GM12878 (cell line): ENCODE measurements at regions not wholly inside any gene's neighbourhood (a gene's known extent, or its start where the extent isn't known, plus 50 kb on each side); places are given as distances from the start of the nearest gene placed in this dataset.

Experiments used
- ATAC-seq: fragments of 200-7000 bp; cut with Tn5 transposase; 3 replicates; pipeline ENCODE4 v1.9.1; 2020; ENCODE audit warnings: mild to moderate bottlenecking, moderate library complexity
- BruUV-seq: library from RNA; stranded (reverse); fragments of 400-500 nt; replicated peaks from 2 replicates; lab custom pipeline; 2021; lab: Mats Ljungman, UMichigan
- CTCF ChIA-PET: fragments of 300-600 bp; sonication (Branson Sonifier 250); formaldehyde crosslinking; extraction: SDS; loops from one replicate; lab custom pipeline; 2021; ENCODE audit warnings: inconsistent platforms; lab: Yijun Ruan, JAX
- POLR2A ChIA-PET: fragments of 350-600 bp; formaldehyde crosslinking; extraction: SDS; loops from one replicate; lab custom pipeline; 2021; ENCODE audit warnings: inconsistent platforms; lab: Charles Lee
- RAD21 ChIA-PET: fragments of 300-600 bp; sonication (Branson Sonifier 250); formaldehyde crosslinking; loops from one replicate; lab custom pipeline; 2023; ENCODE audit warnings: antibody characterized with exemption; ENCODE audit not compliant: unreplicated experiment; lab: Charles Lee
- SMC1A ChIA-PET: fragments of 300-600 bp; sonication (Branson Sonifier 250); formaldehyde crosslinking; loops from one replicate; lab custom pipeline; 2023; ENCODE audit not compliant: unreplicated experiment, uncharacterized antibody; lab: Charles Lee
- DNase-seq: peaks from one replicate; pipeline ENCODE4 v3.0.0-alpha.2; 2011; ENCODE audit warnings: low read depth, low spot score
- FAIRE-seq: peaks from 3 replicates; lab custom pipeline; 2011; peaks lifted over from hg19 to GRCh38; lab: Jason Lieb, UNC
- H2AFZ ChIP-seq: 2 replicates; pipeline ENCODE4 v1.6.0; 2011; ENCODE audit warnings: low read depth, low read length, control low read depth; ENCODE audit not compliant: control insufficient read depth
- H3K27ac ChIP-seq: 2 replicates; pipeline ENCODE4 v1.5.1; 2011; ENCODE audit warnings: control low read depth; ENCODE audit not compliant: control insufficient read depth, insufficient read depth
- H3K27me3 ChIP-seq, 2 experiments: replicated peaks in 1 of 2; 2 replicates each; pipeline versions ENCODE4 v1.6.0 to v1.6.1; 2011; ENCODE audit warnings: low read length in 1 of 2; ENCODE audit not compliant: control insufficient read depth in 2 of 2, insufficient read depth in 2 of 2
- H3K36me3 ChIP-seq, 2 experiments: 2 replicates each; pipeline ENCODE4 v1.5.1; 2011; ENCODE audit warnings: low read length in 1 of 2; ENCODE audit not compliant: control insufficient read depth in 2 of 2, insufficient read depth in 2 of 2
- H3K4me1 ChIP-seq: 2 replicates; pipeline ENCODE4 v1.6.1; 2011; ENCODE audit warnings: mild to moderate bottlenecking, low read length, moderate library complexity, mixed read lengths; ENCODE audit not compliant: control insufficient read depth, insufficient read depth
- H3K4me2 ChIP-seq: 2 replicates; pipeline ENCODE4 v1.6.0; 2011; ENCODE audit warnings: control low read depth; ENCODE audit not compliant: control insufficient read depth, insufficient read depth
- H3K4me3 ChIP-seq: fragments of 200-600 bp; sonication (generic); 2 replicates; pipeline ENCODE4 v1.5.1; 2016
- H3K79me2 ChIP-seq: 2 replicates; pipeline ENCODE4 v1.6.0; 2011; ENCODE audit warnings: low read length; ENCODE audit not compliant: control insufficient read depth, insufficient read depth
- H3K9ac ChIP-seq: 2 replicates; pipeline ENCODE4 v1.8.0; 2011; ENCODE audit warnings: low read length, control low read depth, mixed read lengths; ENCODE audit not compliant: control insufficient read depth, insufficient read depth
- H3K9me3 ChIP-seq: replicated peaks from 3 replicates; pipeline ENCODE4 v1.5.1; 2011; ENCODE audit warnings: mild to moderate bottlenecking, low read length; ENCODE audit not compliant: control insufficient read depth, insufficient read depth
- H4K20me1 ChIP-seq: 2 replicates; pipeline ENCODE4 v1.6.0; 2011; ENCODE audit not compliant: control insufficient read depth, insufficient read depth
- CBX5 ChIP-seq: sonication (generic); IDR thresholded peaks from 2 replicates; pipeline ENCODE4 v1.6.1; 2016; ENCODE audit warnings: low read depth, moderate library complexity, mild to moderate bottlenecking, inconsistent platforms
- E4F1 ChIP-seq: fragments of 450-650 bp; IDR thresholded peaks from 2 replicates; pipeline ENCODE4 v1.6.1; 2018; ENCODE audit warnings: borderline replicate concordance, mild to moderate bottlenecking; ENCODE audit not compliant: partially characterized antibody
- HCFC1 ChIP-seq: fragments of 150-350 bp; IDR thresholded peaks from 2 replicates; pipeline ENCODE4 v1.6.1; 2014; ENCODE audit warnings: low read length
- HDAC6 ChIP-seq: fragments of 200-600 bp; sonication (generic); IDR thresholded peaks from one replicate; pipeline ENCODE4 v1.8.0; 2017; ENCODE audit warnings: antibody characterized with exemption; ENCODE audit not compliant: unreplicated experiment
- IKZF1 ChIP-seq: fragments of 450-650 bp; conservative IDR thresholded peaks from 2 replicates; pipeline ENCODE4 v1.6.1; 2017; ENCODE audit warnings: antibody characterized with exemption, mild to moderate bottlenecking
- MAX ChIP-seq: IDR thresholded peaks from 2 replicates; pipeline ENCODE4 v1.6.1; 2012; ENCODE audit warnings: low read depth, low read length, improper control_type of control experiment
- MTA2 ChIP-seq: fragments of 450-650 bp; IDR thresholded peaks from 2 replicates; pipeline ENCODE4 v1.6.1; 2016; ENCODE audit warnings: low read depth, mild to moderate bottlenecking, moderate library complexity
- MXI1 ChIP-seq: fragments of 150-350 bp; IDR thresholded peaks from 2 replicates; pipeline ENCODE4 v1.6.1; 2011; ENCODE audit warnings: low read depth, mild to moderate bottlenecking, inconsistent platforms, low read length, improper control_type of control experiment
- NFXL1 ChIP-seq: fragments of 450-650 bp; IDR thresholded peaks from 2 replicates; pipeline ENCODE4 v1.6.1; 2017; ENCODE audit warnings: antibody characterized with exemption, mild to moderate bottlenecking, borderline replicate concordance
- PAX5 ChIP-seq: IDR thresholded peaks from 2 replicates; pipeline ENCODE4 v1.6.1; 2011; ENCODE audit warnings: low read depth, low read length, borderline replicate concordance
- POLR2A ChIP-seq: IDR thresholded peaks from 2 replicates; pipeline ENCODE4 v1.6.1; 2011; ENCODE audit warnings: low read depth, mild to moderate bottlenecking, low read length
- RBBP5 ChIP-seq: fragments of 200-600 bp; sonication (generic); conservative IDR thresholded peaks from 2 replicates; pipeline ENCODE4 v1.6.1; 2016
- SIX5 ChIP-seq: IDR thresholded peaks from 2 replicates; pipeline ENCODE4 v1.6.1; 2011; ENCODE audit warnings: mild to moderate bottlenecking, low read depth, low read length, moderate library complexity; ENCODE audit not compliant: severe bottlenecking
- SKIL ChIP-seq: fragments of 450-650 bp; IDR thresholded peaks from 2 replicates; pipeline ENCODE4 v1.6.1; 2017; ENCODE audit warnings: mild to moderate bottlenecking, low read depth, inconsistent platforms; ENCODE audit not compliant: poor library complexity, severe bottlenecking
- SRF ChIP-seq, 2 experiments: IDR thresholded peaks; 2 replicates each; pipeline ENCODE4 v1.6.1; 2011; ENCODE audit warnings: low read depth in 2 of 2, low read length in 2 of 2, mild to moderate bottlenecking in 1 of 2, moderate library complexity in 1 of 2
- TBL1XR1 ChIP-seq: IDR thresholded peaks from 2 replicates; pipeline ENCODE4 v1.6.1; 2012; ENCODE audit warnings: low read depth, low read length, improper control_type of control experiment
- WGBS: methylation state at CpG from one replicate; pipeline ENCODE4 v1.1.6; 2016; ENCODE audit warnings: low lambda C conversion rate; ENCODE audit not compliant: insufficient replicate concordance, insufficient coverage; ENCODE audit errors: missing lambda C conversion rate; 5-methylcytosine and 5-hydroxymethylcytosine counted together
- in situ Hi-C: fragments of 300-500 bp; cut with MboI; formaldehyde crosslinking; loops from 9 replicates; pipeline ENCODE4 v1.14.3; 2018; ENCODE audit warnings: mixed read lengths
- intact Hi-C: fragments of 100-400 bp; cut with micrococcal nuclease; formaldehyde crosslinking; loops from one replicate; pipeline ENCODE4 v1.14.2; 2022; ENCODE audit not compliant: unreplicated experiment

- ATAC-seq (no peak), FAIRE-seq (no peak), DNase-seq (no peak)
- TF ChIP-seq HDAC6 (no peak), MXI1 (no peak), NFXL1 (no peak), MTA2 (no peak), CBX5 (no peak), SKIL (no peak)
- no TSS peak for BruUV-seq
- Histone ChIP-seq H3K79me2 (no peaks in the 10 kb centered on the region), H3K4me1 (no peaks in the 10 kb centered on the region), H3K27me3 (no peaks in the 10 kb centered on the region), H3K9ac (no peak overlapping the region), H3K27ac (no peak overlapping the region), H3K9me3 (no peaks in the 10 kb centered on the region), H2AFZ (no peak overlapping the region), H4K20me1 (no peaks in the 10 kb centered on the region), H3K4me3 (no peak overlapping the region), H3K36me3 (no peaks in the 10 kb centered on the region), H3K4me2 (no peak overlapping the region)
- ChIA-PET CTCF (no interaction called here), SMC1A (no interaction called here), POLR2A (no interaction called here), RAD21 (no interaction called here)
- in situ Hi-C loops, result no loop called here
- 42% methylated on average over 4 of the region's 4 CpGs for WGBS
- intact Hi-C loops, result no loop called here
Measured at GRCh38 chr18:66769375-66769774, 165.5 kb upstream of the CDH19 start.

GRCh38 chr18:66764230-66764629 lies 160.3 kb upstream of the CDH19 start:
- in situ Hi-C loops, result no loop called here
- no peak for TF ChIP-seq SIX5
- TF ChIP-seq POLR2A, result no peak
- no peak for TF ChIP-seq IKZF1
- TF ChIP-seq E4F1, result no peak
- TF ChIP-seq SRF (IDR thresholded peaks at IDR 0.05; ENCODE audit: low read depth in 2 of 2, low read length in 2 of 2), result no peak
- no peak for TF ChIP-seq PAX5
- TF ChIP-seq TBL1XR1, result no peak
- TF ChIP-seq MAX, result no peak
- TF ChIP-seq RBBP5, result no peak
- no peak for TF ChIP-seq HCFC1

More at GRCh38 chr18:66764230-66764629, 160.3 kb upstream of the CDH19 start:
- Histone ChIP-seq H3K36me3 (no peaks in the 10 kb centered on the region), H3K4me3 (no peak overlapping the region), H3K4me1 (no peaks in the 10 kb centered on the region), H3K4me2 (no peak overlapping the region), H3K27me3 (no peaks in the 10 kb centered on the region), H3K27ac (no peak overlapping the region), H3K9ac (no peak overlapping the region), H3K79me2 (no peaks in the 10 kb centered on the region), H2AFZ (no peak overlapping the region), H4K20me1 (no peaks in the 10 kb centered on the region), H3K9me3 (no peaks in the 10 kb centered on the region)
- ATAC-seq (no peak), DNase-seq (no peak), FAIRE-seq (no peak)
- 49% methylated on average over 4 of the region's 4 CpGs for WGBS
- BruUV-seq, result no TSS peak
- POLR2A ChIA-PET, result no interaction called here
- RAD21 ChIA-PET, result no interaction called here
- SMC1A ChIA-PET, result interaction anchor here (0.7 kb wide), 1 partner anchor 14 kb away, joined by 3 read pairs; no protein-coding TSS in a partner anchor
- CTCF ChIA-PET, result no interaction called here
- intact Hi-C loops, result no loop called here
